ENCODE measurements at regions not wholly inside any gene's neighbourhood (a gene's known extent, or its start where the extent isn't known, plus 50 kb on each side); places are given as distances from the start of the nearest gene placed in this dataset.

- Mint-ChIP-seq H3K4me1 (no peaks in the 10 kb centered on the region), H3K4me3 (no peak overlapping the region), H3K27me3 (peaks cover 0 to 8% (median 3%) of the 10 kb centered on the region in 5 donors), H3K27ac (no peak overlapping the region), H3K9me3 (no peaks in the 10 kb centered on the region), H3K36me3 (no peaks in the 10 kb centered on the region)
- peak in 5 of 10 donors; percentile 5 to 28 (median 17) for DNase-seq
- POLR2A ChIA-PET = no interaction called here
- no peak for ATAC-seq
These were observed 297.0 kb upstream of the ACTBL2 start for GRCh38 chr5:57779383-57780223.

DNA sequence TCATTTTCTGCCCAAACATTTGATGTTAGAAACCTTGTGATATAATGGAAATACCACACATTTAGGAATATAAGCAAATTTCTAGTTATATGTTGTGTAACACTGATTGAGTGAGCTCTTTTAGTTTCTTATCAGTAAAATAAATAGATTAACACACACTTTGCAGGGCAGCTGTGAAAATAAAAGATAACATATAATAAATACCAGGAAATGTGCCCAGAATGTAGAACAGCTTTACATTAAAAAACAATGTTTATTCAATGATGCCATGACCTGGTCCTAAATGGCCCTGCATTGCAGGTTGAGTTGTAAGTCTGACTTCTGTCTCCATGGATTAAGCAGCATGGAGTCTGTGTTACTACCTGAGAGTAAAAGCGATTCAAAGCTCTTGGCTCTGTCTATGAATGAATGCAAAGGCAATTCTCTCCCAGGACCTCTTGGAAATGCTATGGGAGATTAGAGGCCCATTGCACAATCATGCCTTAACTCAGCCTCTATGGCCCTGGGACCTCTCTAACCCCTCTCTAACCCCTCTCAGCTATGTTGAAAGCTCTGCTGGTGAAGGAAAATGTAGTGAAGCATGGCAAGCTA is 296.0 kb upstream of the ACTBL2 start:
- POLR2A ChIA-PET = no interaction called here
- no peaks in the 10 kb centered on the region for H3K4me1 Mint-ChIP-seq
- ATAC-seq (no peak), DNase-seq (no peak)
- H3K27ac Mint-ChIP-seq = no peak overlapping the region
- peaks cover 0 to 8% (median 3%) of the 10 kb centered on the region in 5 donors for H3K27me3 Mint-ChIP-seq
- H3K4me3 Mint-ChIP-seq = no peak overlapping the region
- H3K36me3 Mint-ChIP-seq = no peaks in the 10 kb centered on the region
- H3K9me3 Mint-ChIP-seq = no peaks in the 10 kb centered on the region

DNA sequence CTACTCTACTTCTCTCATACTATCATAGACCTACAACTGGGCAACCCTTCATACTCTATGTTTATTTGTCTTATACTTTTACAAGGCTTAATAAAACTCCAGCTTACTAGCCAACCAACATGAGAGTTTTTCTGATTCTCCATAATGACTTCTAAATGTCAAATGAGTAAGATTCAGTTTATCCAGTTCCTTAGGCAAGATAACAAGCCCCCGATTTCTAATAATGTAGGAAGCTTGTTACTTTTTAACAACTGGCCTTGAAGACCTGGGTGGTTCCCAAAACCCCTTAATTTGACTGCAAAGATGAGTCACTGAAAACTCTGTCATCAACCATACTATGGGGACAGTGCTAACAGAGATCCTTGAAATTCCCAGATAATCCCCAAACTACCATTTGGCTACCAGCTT is 294.6 kb upstream of the ACTBL2 start:
- Mint-ChIP-seq H3K4me1 (no peaks in the 10 kb centered on the region), H3K4me3 (no peak overlapping the region), H3K27ac (no peak overlapping the region), H3K9me3 (no peaks in the 10 kb centered on the region), H3K27me3 (peaks cover 0 to 8% (median 3%) of the 10 kb centered on the region in 5 donors), H3K36me3 (no peaks in the 10 kb centered on the region)
- DNase-seq (no peak), ATAC-seq (no peak)
- POLR2A ChIA-PET = no interaction called here

DNA sequence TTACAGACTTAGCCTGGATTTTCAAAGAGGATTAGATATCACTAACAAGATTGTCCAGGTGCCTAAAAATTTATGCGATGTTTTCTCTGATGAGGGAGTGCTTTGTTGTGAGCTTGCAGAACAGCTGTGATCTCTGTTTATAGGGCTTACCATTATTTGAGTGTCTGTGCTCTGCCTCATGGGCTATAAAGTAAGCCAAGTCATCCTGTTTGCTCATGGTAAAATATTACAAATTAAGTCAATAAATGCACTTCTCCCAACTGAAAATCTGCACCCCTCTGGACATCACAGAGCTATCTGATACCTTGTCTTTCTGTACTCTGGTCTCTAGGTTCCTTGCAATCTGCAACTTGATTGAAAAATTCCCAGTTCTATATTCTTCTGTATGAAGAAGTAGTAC is 293.4 kb upstream of the ACTBL2 start:
- POLR2A ChIA-PET = no interaction called here
- ATAC-seq (no peak), DNase-seq (no peak)

GRCh38 chr5:57774439-57774838 is 291.8 kb upstream of the ACTBL2 start:
- POLR2A ChIA-PET = interaction anchor here (0.5 kb wide), 1 partner anchor 42 kb away, joined by 6 read pairs; no protein-coding TSS in a partner anchor
- H3K27me3 Mint-ChIP-seq = peaks cover under 1 to 3% (median 2%) of the 10 kb centered on the region in 5 donors
- no peak for DNase-seq
- H3K36me3 Mint-ChIP-seq = no peaks in the 10 kb centered on the region
- H3K4me3 Mint-ChIP-seq = no peak overlapping the region
- no peak for ATAC-seq
- H3K4me1 Mint-ChIP-seq = no peaks in the 10 kb centered on the region
- no peak overlapping the region for H3K27ac Mint-ChIP-seq
- no peaks in the 10 kb centered on the region for H3K9me3 Mint-ChIP-seq

More for the DNA sequence above, 293.4 kb upstream of the ACTBL2 start:
- Mint-ChIP-seq H3K4me3 (no peak overlapping the region), H3K27me3 (peaks cover 0 to 8% (median 3%) of the 10 kb centered on the region in 5 donors), H3K36me3 (no peaks in the 10 kb centered on the region), H3K4me1 (no peaks in the 10 kb centered on the region), H3K9me3 (no peaks in the 10 kb centered on the region), H3K27ac (no peak overlapping the region)

DNA sequence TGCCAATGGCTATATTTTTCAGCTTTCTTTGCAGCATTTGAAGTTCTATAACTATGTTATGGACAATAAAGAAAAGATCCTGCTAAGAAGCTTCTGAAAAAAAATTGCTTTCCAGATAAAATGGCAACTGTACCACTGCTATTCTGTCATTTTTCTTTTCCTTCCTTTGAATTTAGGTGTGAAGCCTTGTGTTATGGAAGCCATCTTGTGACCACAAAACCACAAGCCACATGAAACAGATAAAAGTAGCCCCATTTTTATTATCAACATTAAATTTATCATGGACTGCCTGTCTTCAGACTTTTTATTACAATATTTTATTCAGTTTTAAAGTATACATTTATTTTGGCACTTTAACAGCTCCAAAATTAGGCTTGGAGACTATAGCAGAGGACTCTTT is 289.9 kb upstream of the ACTBL2 start:
- DNase-seq (no peak), ATAC-seq (no peak)
- no peak overlapping the region for H3K4me3 Mint-ChIP-seq
- H3K27ac Mint-ChIP-seq = no peak overlapping the region
- POLR2A ChIA-PET = no interaction called here
- peaks cover 2 to 10% (median 4%) of the 10 kb centered on the region in 5 donors for H3K27me3 Mint-ChIP-seq
- H3K4me1 Mint-ChIP-seq = no peaks in the 10 kb centered on the region
- no peaks in the 10 kb centered on the region for H3K9me3 Mint-ChIP-seq
- no peaks in the 10 kb centered on the region for H3K36me3 Mint-ChIP-seq

DNA sequence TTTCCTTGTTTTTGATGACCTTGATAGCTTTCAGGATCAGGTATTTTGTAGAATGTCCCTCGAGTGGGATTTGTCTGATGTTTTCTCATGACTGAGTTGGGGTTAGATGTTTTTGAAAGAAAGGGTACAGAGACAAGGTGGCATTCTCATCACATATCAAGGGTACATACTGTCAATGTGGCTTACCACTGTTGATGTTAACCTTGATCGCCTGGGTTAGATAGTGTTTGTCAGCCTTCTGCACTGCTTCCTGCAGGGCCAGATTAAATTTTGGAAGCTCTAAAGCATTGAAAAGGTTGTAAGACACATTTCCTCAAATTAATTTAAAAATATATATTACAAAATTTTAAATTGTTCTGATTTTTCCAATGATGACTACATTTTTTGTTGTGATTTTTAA is 287.4 kb upstream of the ACTBL2 start:
- no peak overlapping the region for H3K4me3 Mint-ChIP-seq
- DNase-seq (no peak), ATAC-seq (no peak)
- H3K27me3 Mint-ChIP-seq = peaks cover 2 to 10% (median 4%) of the 10 kb centered on the region in 5 donors
- no peaks in the 10 kb centered on the region for H3K4me1 Mint-ChIP-seq
- POLR2A ChIA-PET = no interaction called here
- no peak overlapping the region for H3K27ac Mint-ChIP-seq
- no peaks in the 10 kb centered on the region for H3K36me3 Mint-ChIP-seq
- no peaks in the 10 kb centered on the region for H3K9me3 Mint-ChIP-seq

DNA sequence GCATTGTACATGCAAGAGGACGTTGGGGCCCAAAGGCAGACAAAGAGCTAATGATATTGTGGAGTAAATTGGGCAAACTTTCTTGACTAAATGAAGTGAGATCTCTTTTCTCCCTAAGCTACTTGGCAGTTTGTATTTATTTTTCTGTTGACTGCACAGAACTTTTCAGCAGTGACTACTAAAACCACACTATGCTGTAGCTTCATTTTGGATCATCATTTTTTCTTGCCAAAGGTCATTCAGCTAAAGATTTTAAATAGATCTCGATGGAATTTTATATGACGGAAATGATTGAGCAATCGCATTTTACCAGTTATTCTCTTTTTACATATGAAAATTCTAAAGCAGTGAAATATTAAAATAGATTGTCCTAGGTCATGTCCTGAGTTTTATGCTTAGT is 286.1 kb upstream of the ACTBL2 start:
- no peaks in the 10 kb centered on the region for H3K9me3 Mint-ChIP-seq
- H3K4me3 Mint-ChIP-seq = no peak overlapping the region
- no peak overlapping the region for H3K27ac Mint-ChIP-seq
- no peaks in the 10 kb centered on the region for H3K36me3 Mint-ChIP-seq
- DNase-seq (no peak), ATAC-seq (no peak)
- POLR2A ChIA-PET = no interaction called here
- H3K4me1 Mint-ChIP-seq = no peaks in the 10 kb centered on the region
- peaks cover 2 to 10% (median 4%) of the 10 kb centered on the region in 5 donors for H3K27me3 Mint-ChIP-seq

- Mint-ChIP-seq H3K9me3 (no peaks in the 10 kb centered on the region), H3K36me3 (no peaks in the 10 kb centered on the region), H3K27me3 (peaks cover 0 to 9% (median 3%) of the 10 kb centered on the region in 5 donors), H3K27ac (no peak overlapping the region), H3K4me1 (no peaks in the 10 kb centered on the region), H3K4me3 (no peak overlapping the region)
- POLR2A ChIA-PET = no interaction called here
- DNase-seq = no peak
- no peak for ATAC-seq
These were observed 282.0 kb upstream of the ACTBL2 start for GRCh38 chr5:57764479-57765089.

DNA sequence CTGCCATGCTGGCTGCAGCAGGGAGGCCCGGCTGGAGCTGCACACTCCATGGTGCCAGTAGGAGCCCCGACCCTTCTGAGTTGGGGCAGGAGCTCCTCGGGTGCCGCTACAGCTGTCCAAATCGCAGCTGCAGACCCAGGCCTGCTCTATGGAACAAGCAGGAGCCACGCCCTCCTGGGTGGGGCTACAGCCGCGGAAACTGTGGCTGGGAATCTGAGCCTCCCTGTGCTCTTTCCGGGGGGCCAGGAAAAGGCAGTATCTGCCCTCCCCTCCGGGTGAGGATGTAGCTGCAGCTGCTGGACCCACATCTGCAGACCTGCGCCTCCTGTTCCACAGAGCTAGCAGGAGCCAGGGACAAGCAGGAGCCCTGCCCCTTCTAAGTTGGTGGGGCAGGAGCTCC is 278.9 kb upstream of the ACTBL2 start:
- H3K27ac Mint-ChIP-seq = no peak overlapping the region
- POLR2A ChIA-PET = no interaction called here

GRCh38 chr5:57754616-57755015 is 272.0 kb upstream of the ACTBL2 start:
- ATAC-seq = no peak
- no peaks in the 10 kb centered on the region for H3K9me3 Mint-ChIP-seq
- H3K4me1 Mint-ChIP-seq = no peaks in the 10 kb centered on the region
- POLR2A ChIA-PET = no interaction called here
- no peak overlapping the region for H3K27ac Mint-ChIP-seq
- DNase-seq = no peak
- no peaks in the 10 kb centered on the region for H3K36me3 Mint-ChIP-seq
- no peak overlapping the region for H3K4me3 Mint-ChIP-seq
- H3K27me3 Mint-ChIP-seq = peaks cover 0 to 18% (median 4%) of the 10 kb centered on the region in 5 donors

More for the DNA sequence above, 278.9 kb upstream of the ACTBL2 start:
- Mint-ChIP-seq H3K27me3 (peaks cover 0 to 10% (median 0%) of the 10 kb centered on the region in 5 donors), H3K36me3 (no peaks in the 10 kb centered on the region), H3K9me3 (no peaks in the 10 kb centered on the region), H3K4me3 (no peak overlapping the region), H3K4me1 (no peaks in the 10 kb centered on the region)
- DNase-seq (no peak), ATAC-seq (no peak)

- no peaks in the 10 kb centered on the region for H3K36me3 Mint-ChIP-seq
- no peak overlapping the region for H3K4me3 Mint-ChIP-seq
- H3K9me3 Mint-ChIP-seq = no peaks in the 10 kb centered on the region
- H3K27me3 Mint-ChIP-seq = peaks cover 0 to 19% (median 6%) of the 10 kb centered on the region in 5 donors
- ATAC-seq = no peak
- POLR2A ChIA-PET = no interaction called here
- no peak overlapping the region for H3K27ac Mint-ChIP-seq
- H3K4me1 Mint-ChIP-seq = no peaks in the 10 kb centered on the region
- no peak for DNase-seq
These were observed 270.8 kb upstream of the ACTBL2 start for GRCh38 chr5:57753446-57753845.

DNA sequence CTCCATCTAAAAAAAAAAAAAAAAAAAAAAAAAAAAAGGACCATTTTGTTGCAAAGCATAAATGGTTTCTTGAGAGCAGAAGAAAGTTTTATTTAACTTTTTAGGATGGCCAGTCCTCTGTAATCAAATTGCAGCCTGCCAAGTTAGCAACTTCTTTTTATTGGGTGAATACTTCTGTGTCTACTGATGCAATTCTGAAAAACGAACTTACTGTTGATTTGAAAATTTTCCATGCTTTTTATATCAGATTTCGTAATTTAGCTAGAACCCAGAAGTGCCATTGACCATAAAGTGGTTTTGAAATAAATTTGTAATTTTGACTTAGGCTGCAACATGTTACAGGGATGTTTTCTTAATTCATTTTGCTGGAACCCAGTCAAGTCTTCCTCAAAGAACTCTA is 269.1 kb upstream of the ACTBL2 start:
- Mint-ChIP-seq H3K27me3 (peaks cover 0 to 19% (median 5%) of the 10 kb centered on the region in 5 donors), H3K4me1 (no peaks in the 10 kb centered on the region), H3K4me3 (no peak overlapping the region), H3K9me3 (no peaks in the 10 kb centered on the region), H3K27ac (no peak overlapping the region), H3K36me3 (no peaks in the 10 kb centered on the region)
- ATAC-seq (no peak), DNase-seq (no peak)
- POLR2A ChIA-PET = no interaction called here

All from naive thymus-derived CD8-positive, alpha-beta T cell (primary cell).